ENCODE measurements at regions not wholly inside any gene's neighbourhood (a gene's known extent, or its start where the extent isn't known, plus 50 kb on each side); places are given as distances from the start of the nearest gene placed in this dataset.
A peak's percentile ranks its signal among the peaks of the same experiment; 100 is the strongest.

GRCh38 chr9:87786876-87787275 is 61.0 kb downstream of the CTSL start:
- no peak overlapping the region for H3K4me3 Mint-ChIP-seq (ENCODE audit: unreplicated experiment)
- H3K27ac Mint-ChIP-seq (ENCODE audit: low read depth, unreplicated experiment): no peak overlapping the region
- DNase-seq (ENCODE audit: unreplicated experiment): no peak
- H3K9me3 Mint-ChIP-seq (ENCODE audit: unreplicated experiment): no peaks in the 10 kb centered on the region
- ChIA-PET POLR2A (interaction anchor here (0.9 to 1.5 kb wide), 3 partner anchors 19 to 102 kb away, joined by 3 to 4 read pairs (median 3); partner anchors contain the start of gene CTSL), CTCF (interaction anchor here (0.8 to 1.1 kb wide), 3 partner anchors 16 to 25 kb away, joined by 3 to 6 read pairs (median 5); no protein-coding TSS in a partner anchor)
- no TSS peak for BruUV-seq (replicated peaks)
- peaks cover 2% of the 10 kb centered on the region for H3K4me1 Mint-ChIP-seq (ENCODE audit: insufficient read depth, unreplicated experiment)
- intact Hi-C loops (cut with micrococcal nuclease): no loop called here
- no peaks in the 10 kb centered on the region for H3K36me3 Mint-ChIP-seq (ENCODE audit: insufficient read depth, unreplicated experiment)
- no peaks in the 10 kb centered on the region for H3K27me3 Mint-ChIP-seq (ENCODE audit: insufficient read depth, unreplicated experiment)
- TF ChIP-seq, protein P1, sequence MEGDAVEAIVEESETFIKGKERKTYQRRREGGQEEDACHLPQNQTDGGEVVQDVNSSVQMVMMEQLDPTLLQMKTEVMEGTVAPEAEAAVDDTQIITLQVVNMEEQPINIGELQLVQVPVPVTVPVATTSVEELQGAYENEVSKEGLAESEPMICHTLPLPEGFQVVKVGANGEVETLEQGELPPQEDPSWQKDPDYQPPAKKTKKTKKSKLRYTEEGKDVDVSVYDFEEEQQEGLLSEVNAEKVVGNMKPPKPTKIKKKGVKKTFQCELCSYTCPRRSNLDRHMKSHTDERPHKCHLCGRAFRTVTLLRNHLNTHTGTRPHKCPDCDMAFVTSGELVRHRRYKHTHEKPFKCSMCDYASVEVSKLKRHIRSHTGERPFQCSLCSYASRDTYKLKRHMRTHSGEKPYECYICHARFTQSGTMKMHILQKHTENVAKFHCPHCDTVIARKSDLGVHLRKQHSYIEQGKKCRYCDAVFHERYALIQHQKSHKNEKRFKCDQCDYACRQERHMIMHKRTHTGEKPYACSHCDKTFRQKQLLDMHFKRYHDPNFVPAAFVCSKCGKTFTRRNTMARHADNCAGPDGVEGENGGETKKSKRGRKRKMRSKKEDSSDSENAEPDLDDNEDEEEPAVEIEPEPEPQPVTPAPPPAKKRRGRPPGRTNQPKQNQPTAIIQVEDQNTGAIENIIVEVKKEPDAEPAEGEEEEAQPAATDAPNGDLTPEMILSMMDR (IDR thresholded peaks at IDR 0.05; ENCODE audit: unreplicated experiment): no peak

DNA sequence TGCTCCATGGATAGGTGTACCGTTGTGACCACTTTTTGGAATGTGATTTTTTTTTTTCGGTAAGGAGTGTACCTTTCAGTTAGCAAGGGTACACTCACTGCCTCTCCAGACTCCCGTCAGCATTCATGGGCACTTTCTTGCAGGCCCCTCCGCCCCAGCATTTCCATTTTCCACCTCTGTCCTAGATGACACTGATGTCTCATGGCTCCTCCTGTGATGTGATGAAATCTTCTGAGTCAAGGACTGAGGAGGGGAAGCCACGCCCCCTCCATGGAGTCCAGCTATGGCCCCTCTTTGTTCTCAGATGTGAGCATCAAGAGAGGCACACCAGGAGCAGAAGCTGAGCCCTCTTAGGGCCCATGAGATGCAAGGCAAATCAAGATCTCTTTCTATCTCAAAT is 61.8 kb downstream of the CTSL start:
- CTCF ChIA-PET: interaction anchor here (1.1 kb wide), 2 partner anchors 17 to 24 kb away, joined by 3 to 5 read pairs; no protein-coding TSS in a partner anchor
- POLR2A ChIA-PET: no interaction called here
- H3K4me3 Mint-ChIP-seq (ENCODE audit: unreplicated experiment): no peak overlapping the region
- TF ChIP-seq, protein P1 (IDR thresholded peaks at IDR 0.05; ENCODE audit: unreplicated experiment): no peak
- BruUV-seq (replicated peaks): no TSS peak
- no peaks in the 10 kb centered on the region for H3K27me3 Mint-ChIP-seq (ENCODE audit: insufficient read depth, unreplicated experiment)
- DNase-seq (ENCODE audit: unreplicated experiment): peak; percentile 47
- H3K36me3 Mint-ChIP-seq (ENCODE audit: insufficient read depth, unreplicated experiment): no peaks in the 10 kb centered on the region
- peaks cover 7% of the 10 kb centered on the region for H3K4me1 Mint-ChIP-seq (ENCODE audit: insufficient read depth, unreplicated experiment)
- intact Hi-C loops (cut with micrococcal nuclease): no loop called here
- no peak overlapping the region for H3K27ac Mint-ChIP-seq (ENCODE audit: low read depth, unreplicated experiment)
- H3K9me3 Mint-ChIP-seq (ENCODE audit: unreplicated experiment): no peaks in the 10 kb centered on the region

GRCh38 chr9:87792831-87793288 is 66.9 kb downstream of the CTSL start:
- DNase-seq (ENCODE audit: unreplicated experiment): peak; percentile 96
- no TSS peak for BruUV-seq (replicated peaks)
- Mint-ChIP-seq H3K4me3 (ENCODE audit: unreplicated experiment) (peak overlapping the region; percentile 49), H3K27me3 (ENCODE audit: insufficient read depth, unreplicated experiment) (no peaks in the 10 kb centered on the region), H3K36me3 (ENCODE audit: insufficient read depth, unreplicated experiment) (peaks cover 8% of the 10 kb centered on the region), H3K9me3 (ENCODE audit: unreplicated experiment) (no peaks in the 10 kb centered on the region), H3K4me1 (ENCODE audit: insufficient read depth, unreplicated experiment) (peaks cover 22% of the 10 kb centered on the region), H3K27ac (ENCODE audit: low read depth, unreplicated experiment) (peak overlapping the region; percentile 77)
- intact Hi-C loops (cut with micrococcal nuclease): loop anchor here (1.0 to 2.0 kb wide), 2 partner anchors 66 to 80 kb away; partner anchors contain the start of gene CTSL
- ChIA-PET CTCF (interaction anchor here (0.5 to 4.1 kb wide), 9 partner anchors 11 to 314 kb away, joined by 3 to 35 read pairs (median 3); no protein-coding TSS in a partner anchor), POLR2A (interaction anchor here (0.8 to 1.6 kb wide), 5 partner anchors 18 to 182 kb away, joined by 3 to 10 read pairs (median 3); partner anchors contain the start of gene CTSL)
- TF ChIP-seq, protein P1 (IDR thresholded peaks at IDR 0.05; ENCODE audit: unreplicated experiment): peak; percentile 20

DNA sequence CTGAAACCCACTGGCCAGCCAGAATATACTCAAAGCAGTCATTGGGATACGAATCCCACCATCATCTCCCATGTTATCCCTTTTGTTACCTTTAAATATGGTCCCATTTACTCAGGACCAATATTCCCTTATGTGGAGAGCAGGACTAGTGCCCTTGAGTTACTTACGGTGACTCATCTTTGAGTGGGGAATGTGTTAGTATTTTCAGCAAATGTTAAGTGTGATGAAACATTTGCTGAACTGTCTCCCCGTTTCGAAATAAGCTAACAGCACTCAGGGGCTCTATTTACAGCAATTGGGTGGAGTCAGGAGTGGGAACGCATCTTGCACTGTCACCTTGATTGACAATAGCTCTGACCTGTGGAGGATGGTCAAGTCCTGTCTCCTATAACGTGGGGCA is 67.4 kb downstream of the CTSL start:
- Mint-ChIP-seq H3K27ac (ENCODE audit: low read depth, unreplicated experiment) (peak overlapping the region; percentile 77), H3K36me3 (ENCODE audit: insufficient read depth, unreplicated experiment) (peaks cover 8% of the 10 kb centered on the region), H3K4me1 (ENCODE audit: insufficient read depth, unreplicated experiment) (peaks cover 22% of the 10 kb centered on the region), H3K4me3 (ENCODE audit: unreplicated experiment) (peak overlapping the region; percentile 49), H3K9me3 (ENCODE audit: unreplicated experiment) (no peaks in the 10 kb centered on the region), H3K27me3 (ENCODE audit: insufficient read depth, unreplicated experiment) (no peaks in the 10 kb centered on the region)
- TF ChIP-seq, protein P1 (IDR thresholded peaks at IDR 0.05; ENCODE audit: unreplicated experiment): no peak
- TSS peak; percentile 80 for BruUV-seq (replicated peaks)
- intact Hi-C loops (cut with micrococcal nuclease): loop anchor here (1.0 to 2.0 kb wide), 2 partner anchors 66 to 80 kb away; partner anchors contain the start of gene CTSL
- ChIA-PET CTCF (interaction anchor here (0.5 to 4.1 kb wide), 9 partner anchors 11 to 314 kb away, joined by 3 to 35 read pairs (median 3); no protein-coding TSS in a partner anchor), POLR2A (interaction anchor here (0.8 to 1.6 kb wide), 6 partner anchors 18 to 182 kb away, joined by 3 to 10 read pairs (median 3); partner anchors contain the start of gene CTSL)
- DNase-seq (ENCODE audit: unreplicated experiment): peak; percentile 96
